ENCODE measurements at regions not wholly inside any gene's neighbourhood (a gene's known extent, or its start where the extent isn't known, plus 50 kb on each side); places are given as distances from the start of the nearest gene placed in this dataset.

- Histone ChIP-seq H3K27ac (ENCODE audit: low read depth, low read length) (no peak overlapping the region), H3K4me1 (ENCODE audit: insufficient read depth, low read length) (no peaks in the 10 kb centered on the region), H3K36me3 (ENCODE audit: insufficient read depth, low read length) (no peaks in the 10 kb centered on the region), H3K9me3 (ENCODE audit: insufficient read depth, low read depth, low read length) (peaks cover 27% of the 10 kb centered on the region), H3K9ac (ENCODE audit: low read depth, low read length) (no peak overlapping the region), H3K27me3 (ENCODE audit: insufficient read depth, low read length) (no peaks in the 10 kb centered on the region), H3K4me3 (ENCODE audit: low read length) (no peak overlapping the region)
- 83% methylated on average over 1 of the region's 3 CpGs for WGBS
These were observed 567.7 kb upstream of the NUDT12 start for GRCh38 chr5:104130320-104130719.

- Histone ChIP-seq H3K36me3 (ENCODE audit: insufficient read depth, low read length) (no peaks in the 10 kb centered on the region), H3K27ac (ENCODE audit: low read depth, low read length) (no peak overlapping the region), H3K27me3 (ENCODE audit: insufficient read depth, low read length) (no peaks in the 10 kb centered on the region), H3K9ac (ENCODE audit: low read depth, low read length) (no peak overlapping the region), H3K9me3 (ENCODE audit: insufficient read depth, low read depth, low read length) (peaks cover 7% of the 10 kb centered on the region; the same call in 1 of the 2 replicates), H3K4me1 (ENCODE audit: insufficient read depth, low read length) (no peaks in the 10 kb centered on the region), H3K4me3 (ENCODE audit: low read length) (no peak overlapping the region)
- 95% methylated on average over 2 of the region's 5 CpGs for WGBS
These were observed 565.8 kb upstream of the NUDT12 start for GRCh38 chr5:104128348-104128747.

GRCh38 chr5:104126980-104127379 lies 564.4 kb upstream of the NUDT12 start:
- H3K36me3 ChIP-seq (ENCODE audit: insufficient read depth, low read length) = no peaks in the 10 kb centered on the region
- no peaks in the 10 kb centered on the region for H3K4me1 ChIP-seq (ENCODE audit: insufficient read depth, low read length)
- WGBS = 89% methylated on average over 1 of the region's 1 CpG
- H3K9ac ChIP-seq (ENCODE audit: low read depth, low read length) = no peak overlapping the region
- H3K4me3 ChIP-seq (ENCODE audit: low read length) = no peak overlapping the region
- H3K27me3 ChIP-seq (ENCODE audit: insufficient read depth, low read length) = no peaks in the 10 kb centered on the region
- H3K9me3 ChIP-seq (ENCODE audit: insufficient read depth, low read depth, low read length) = no peaks in the 10 kb centered on the region
- H3K27ac ChIP-seq (ENCODE audit: low read depth, low read length) = no peak overlapping the region

- no peaks in the 10 kb centered on the region for H3K36me3 ChIP-seq (ENCODE audit: insufficient read depth, low read length)
- no peak overlapping the region for H3K9ac ChIP-seq (ENCODE audit: low read depth, low read length)
- H3K27ac ChIP-seq (ENCODE audit: low read depth, low read length) = no peak overlapping the region
- H3K27me3 ChIP-seq (ENCODE audit: insufficient read depth, low read length) = no peaks in the 10 kb centered on the region
- H3K4me3 ChIP-seq (ENCODE audit: low read length) = no peak overlapping the region
- H3K9me3 ChIP-seq (ENCODE audit: insufficient read depth, low read depth, low read length) = no peaks in the 10 kb centered on the region
- no peaks in the 10 kb centered on the region for H3K4me1 ChIP-seq (ENCODE audit: insufficient read depth, low read length)
These were observed 556.9 kb upstream of the NUDT12 start for GRCh38 chr5:104119529-104119928.

- WGBS = 79% methylated on average over 1 of the region's 2 CpGs
- no peaks in the 10 kb centered on the region for H3K27me3 ChIP-seq (ENCODE audit: insufficient read depth, low read length)
These were observed 549.0 kb upstream of the NUDT12 start for GRCh38 chr5:104111632-104112031.

GRCh38 chr5:104096451-104096850 lies 533.9 kb upstream of the NUDT12 start:
- no peak overlapping the region for H3K27ac ChIP-seq (ENCODE audit: low read depth, low read length)
- 95% methylated on average over 3 of the region's 5 CpGs for WGBS
- H3K9ac ChIP-seq (ENCODE audit: low read depth, low read length) = no peak overlapping the region
- no peak overlapping the region for H3K4me3 ChIP-seq (ENCODE audit: low read length)
- H3K36me3 ChIP-seq (ENCODE audit: insufficient read depth, low read length) = no peaks in the 10 kb centered on the region
- no peaks in the 10 kb centered on the region for H3K27me3 ChIP-seq (ENCODE audit: insufficient read depth, low read length)
- no peaks in the 10 kb centered on the region for H3K9me3 ChIP-seq (ENCODE audit: insufficient read depth, low read depth, low read length)
- no peaks in the 10 kb centered on the region for H3K4me1 ChIP-seq (ENCODE audit: insufficient read depth, low read length)

More at GRCh38 chr5:104111632-104112031, 549.0 kb upstream of the NUDT12 start:
- H3K9me3 ChIP-seq (ENCODE audit: insufficient read depth, low read depth, low read length) = no peaks in the 10 kb centered on the region
- no peak overlapping the region for H3K27ac ChIP-seq (ENCODE audit: low read depth, low read length)
- H3K4me3 ChIP-seq (ENCODE audit: low read length) = no peak overlapping the region
- H3K9ac ChIP-seq (ENCODE audit: low read depth, low read length) = no peak overlapping the region
- no peaks in the 10 kb centered on the region for H3K36me3 ChIP-seq (ENCODE audit: insufficient read depth, low read length)
- H3K4me1 ChIP-seq (ENCODE audit: insufficient read depth, low read length) = no peaks in the 10 kb centered on the region

GRCh38 chr5:104095527-104095926 lies 532.9 kb upstream of the NUDT12 start:
- Histone ChIP-seq H3K27ac (ENCODE audit: low read depth, low read length) (no peak overlapping the region), H3K36me3 (ENCODE audit: insufficient read depth, low read length) (no peaks in the 10 kb centered on the region), H3K4me3 (ENCODE audit: low read length) (no peak overlapping the region), H3K9ac (ENCODE audit: low read depth, low read length) (no peak overlapping the region), H3K4me1 (ENCODE audit: insufficient read depth, low read length) (no peaks in the 10 kb centered on the region), H3K9me3 (ENCODE audit: insufficient read depth, low read depth, low read length) (no peaks in the 10 kb centered on the region), H3K27me3 (ENCODE audit: insufficient read depth, low read length) (no peaks in the 10 kb centered on the region)
- 91% methylated on average over 2 of the region's 2 CpGs for WGBS

- Histone ChIP-seq H3K9ac (ENCODE audit: low read depth, low read length) (no peak overlapping the region), H3K4me1 (ENCODE audit: insufficient read depth, low read length) (peaks cover 2% of the 10 kb centered on the region)
- WGBS = 94% methylated on average over 7 of the region's 10 CpGs
These were observed 526.5 kb upstream of the NUDT12 start for GRCh38 chr5:104088876-104089778.

GRCh38 chr5:104084896-104085295 lies 522.3 kb upstream of the NUDT12 start:
- Histone ChIP-seq H3K9me3 (ENCODE audit: insufficient read depth, low read depth, low read length) (no peaks in the 10 kb centered on the region), H3K27ac (ENCODE audit: low read depth, low read length) (no peak overlapping the region), H3K36me3 (ENCODE audit: insufficient read depth, low read length) (no peaks in the 10 kb centered on the region), H3K4me3 (ENCODE audit: low read length) (no peak overlapping the region), H3K27me3 (ENCODE audit: insufficient read depth, low read length) (no peaks in the 10 kb centered on the region), H3K4me1 (ENCODE audit: insufficient read depth, low read length) (peaks cover 8% of the 10 kb centered on the region), H3K9ac (ENCODE audit: low read depth, low read length) (no peak overlapping the region)
- WGBS = 100% methylated on average over 2 of the region's 2 CpGs

More at GRCh38 chr5:104088876-104089778, 526.5 kb upstream of the NUDT12 start:
- no peaks in the 10 kb centered on the region for H3K27me3 ChIP-seq (ENCODE audit: insufficient read depth, low read length)
- H3K27ac ChIP-seq (ENCODE audit: low read depth, low read length) = no peak overlapping the region
- no peaks in the 10 kb centered on the region for H3K36me3 ChIP-seq (ENCODE audit: insufficient read depth, low read length)
- no peak overlapping the region for H3K4me3 ChIP-seq (ENCODE audit: low read length)
- no peaks in the 10 kb centered on the region for H3K9me3 ChIP-seq (ENCODE audit: insufficient read depth, low read depth, low read length)

GRCh38 chr5:104082754-104083153 lies 520.2 kb upstream of the NUDT12 start:
- Histone ChIP-seq H3K4me1 (ENCODE audit: insufficient read depth, low read length) (peaks cover 8% of the 10 kb centered on the region), H3K9me3 (ENCODE audit: insufficient read depth, low read depth, low read length) (no peaks in the 10 kb centered on the region), H3K9ac (ENCODE audit: low read depth, low read length) (no peak overlapping the region), H3K27me3 (ENCODE audit: insufficient read depth, low read length) (no peaks in the 10 kb centered on the region), H3K27ac (ENCODE audit: low read depth, low read length) (no peak overlapping the region), H3K36me3 (ENCODE audit: insufficient read depth, low read length) (no peaks in the 10 kb centered on the region), H3K4me3 (ENCODE audit: low read length) (no peak overlapping the region)
- 100% methylated on average over 2 of the region's 2 CpGs for WGBS

GRCh38 chr5:104081232-104081631 lies 518.6 kb upstream of the NUDT12 start:
- H3K4me1 ChIP-seq (ENCODE audit: insufficient read depth, low read length) = peaks cover 8% of the 10 kb centered on the region
- H3K9ac ChIP-seq (ENCODE audit: low read depth, low read length) = no peak overlapping the region
- H3K9me3 ChIP-seq (ENCODE audit: insufficient read depth, low read depth, low read length) = no peaks in the 10 kb centered on the region
- H3K36me3 ChIP-seq (ENCODE audit: insufficient read depth, low read length) = no peaks in the 10 kb centered on the region
- H3K27ac ChIP-seq (ENCODE audit: low read depth, low read length) = no peak overlapping the region
- H3K27me3 ChIP-seq (ENCODE audit: insufficient read depth, low read length) = no peaks in the 10 kb centered on the region
- H3K4me3 ChIP-seq (ENCODE audit: low read length) = no peak overlapping the region

Data from HUES64 (cell line).